ENCODE measurements at regions not wholly inside any gene's neighbourhood (a gene's known extent, or its start where the extent isn't known, plus 50 kb on each side); places are given as distances from the start of the nearest gene placed in this dataset.

- TF ChIP-seq, protein P1, sequence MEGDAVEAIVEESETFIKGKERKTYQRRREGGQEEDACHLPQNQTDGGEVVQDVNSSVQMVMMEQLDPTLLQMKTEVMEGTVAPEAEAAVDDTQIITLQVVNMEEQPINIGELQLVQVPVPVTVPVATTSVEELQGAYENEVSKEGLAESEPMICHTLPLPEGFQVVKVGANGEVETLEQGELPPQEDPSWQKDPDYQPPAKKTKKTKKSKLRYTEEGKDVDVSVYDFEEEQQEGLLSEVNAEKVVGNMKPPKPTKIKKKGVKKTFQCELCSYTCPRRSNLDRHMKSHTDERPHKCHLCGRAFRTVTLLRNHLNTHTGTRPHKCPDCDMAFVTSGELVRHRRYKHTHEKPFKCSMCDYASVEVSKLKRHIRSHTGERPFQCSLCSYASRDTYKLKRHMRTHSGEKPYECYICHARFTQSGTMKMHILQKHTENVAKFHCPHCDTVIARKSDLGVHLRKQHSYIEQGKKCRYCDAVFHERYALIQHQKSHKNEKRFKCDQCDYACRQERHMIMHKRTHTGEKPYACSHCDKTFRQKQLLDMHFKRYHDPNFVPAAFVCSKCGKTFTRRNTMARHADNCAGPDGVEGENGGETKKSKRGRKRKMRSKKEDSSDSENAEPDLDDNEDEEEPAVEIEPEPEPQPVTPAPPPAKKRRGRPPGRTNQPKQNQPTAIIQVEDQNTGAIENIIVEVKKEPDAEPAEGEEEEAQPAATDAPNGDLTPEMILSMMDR (IDR thresholded peaks at IDR 0.05), result no peak
- no peak for TF ChIP-seq POLR2A (IDR thresholded peaks at IDR 0.05)
Observed at GRCh38 chr22:22092101-22092500, 109.5 kb upstream of the TOP3B start.

Measured in right lobe of liver (tissue), 4 donors.